ENCODE measurements at regions not wholly inside any gene's neighbourhood (a gene's known extent, or its start where the extent isn't known, plus 50 kb on each side); places are given as distances from the start of the nearest gene placed in this dataset.
"Not testable (repeated sequence)": the region's sequence is repeated elsewhere in the genome, so short reads cannot be mapped to it uniquely, and the experiment has no call there.

DNA sequence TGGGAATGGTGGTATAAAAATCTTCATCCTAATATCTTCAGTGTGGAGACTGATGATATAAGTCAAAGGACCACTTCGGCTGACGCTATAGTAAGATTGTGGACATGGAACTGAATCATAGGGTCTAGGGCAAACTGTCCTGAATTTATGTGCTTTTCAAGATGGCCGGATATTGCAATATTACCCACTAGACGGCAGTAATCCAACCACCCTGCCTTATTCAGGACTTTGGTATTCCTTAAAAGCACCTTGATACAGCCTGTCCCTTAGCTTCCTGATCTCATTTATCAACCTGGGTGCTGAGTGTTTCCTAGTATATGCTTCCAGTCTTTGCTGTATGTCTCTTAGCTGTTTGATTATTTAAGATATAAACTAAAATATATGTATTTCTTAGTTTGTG is 71.2 kb upstream of the COX7C start:
- TF ChIP-seq, protein P1, sequence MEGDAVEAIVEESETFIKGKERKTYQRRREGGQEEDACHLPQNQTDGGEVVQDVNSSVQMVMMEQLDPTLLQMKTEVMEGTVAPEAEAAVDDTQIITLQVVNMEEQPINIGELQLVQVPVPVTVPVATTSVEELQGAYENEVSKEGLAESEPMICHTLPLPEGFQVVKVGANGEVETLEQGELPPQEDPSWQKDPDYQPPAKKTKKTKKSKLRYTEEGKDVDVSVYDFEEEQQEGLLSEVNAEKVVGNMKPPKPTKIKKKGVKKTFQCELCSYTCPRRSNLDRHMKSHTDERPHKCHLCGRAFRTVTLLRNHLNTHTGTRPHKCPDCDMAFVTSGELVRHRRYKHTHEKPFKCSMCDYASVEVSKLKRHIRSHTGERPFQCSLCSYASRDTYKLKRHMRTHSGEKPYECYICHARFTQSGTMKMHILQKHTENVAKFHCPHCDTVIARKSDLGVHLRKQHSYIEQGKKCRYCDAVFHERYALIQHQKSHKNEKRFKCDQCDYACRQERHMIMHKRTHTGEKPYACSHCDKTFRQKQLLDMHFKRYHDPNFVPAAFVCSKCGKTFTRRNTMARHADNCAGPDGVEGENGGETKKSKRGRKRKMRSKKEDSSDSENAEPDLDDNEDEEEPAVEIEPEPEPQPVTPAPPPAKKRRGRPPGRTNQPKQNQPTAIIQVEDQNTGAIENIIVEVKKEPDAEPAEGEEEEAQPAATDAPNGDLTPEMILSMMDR (conservative IDR thresholded peaks at IDR 0.05) = peak; percentile 14; the same call in 1 of the 2 replicates

DNA sequence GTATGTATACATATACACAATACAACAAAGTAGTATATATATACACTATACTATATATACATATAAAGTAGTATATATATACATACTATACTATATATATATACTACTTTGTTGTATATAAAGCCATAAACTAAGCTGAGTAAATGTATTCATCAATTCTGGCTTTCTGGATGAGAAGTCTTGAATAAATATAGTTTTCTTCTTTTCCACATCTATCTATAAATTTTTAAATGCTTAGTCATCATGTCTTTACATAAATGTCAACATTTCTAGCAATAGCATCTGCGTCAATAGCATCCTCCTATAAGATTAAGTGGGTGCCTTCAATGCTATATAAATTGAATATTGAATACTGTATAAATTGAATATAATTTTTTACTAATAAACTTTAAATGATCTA is 63.1 kb upstream of the COX7C start:
- H3K27ac ChIP-seq = no peak overlapping the region
- TF ChIP-seq, protein P1 (conservative IDR thresholded peaks at IDR 0.05) = no peak

More for the DNA sequence above, 71.2 kb upstream of the COX7C start:
- H3K27ac ChIP-seq = no peak overlapping the region

DNA sequence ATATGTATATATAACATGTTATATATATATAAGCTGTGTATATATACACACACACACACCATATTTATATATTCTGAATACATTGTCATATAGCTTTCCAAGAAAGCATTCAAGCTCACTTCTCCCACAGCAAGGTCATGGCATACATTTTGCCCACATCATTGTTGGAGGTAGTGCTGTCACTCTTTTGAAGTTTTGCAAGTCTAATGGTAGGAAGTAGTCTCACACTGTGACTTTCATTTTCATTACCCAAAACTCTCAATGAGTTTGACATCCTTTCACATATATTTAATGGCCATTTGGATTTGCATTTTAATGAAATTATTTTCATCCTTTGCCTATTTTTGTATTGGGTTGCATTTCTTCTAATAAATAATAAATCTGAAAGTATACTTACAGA is 59.8 kb upstream of the COX7C start:
- TF ChIP-seq, protein P1 (conservative IDR thresholded peaks at IDR 0.05) = no peak

DNA sequence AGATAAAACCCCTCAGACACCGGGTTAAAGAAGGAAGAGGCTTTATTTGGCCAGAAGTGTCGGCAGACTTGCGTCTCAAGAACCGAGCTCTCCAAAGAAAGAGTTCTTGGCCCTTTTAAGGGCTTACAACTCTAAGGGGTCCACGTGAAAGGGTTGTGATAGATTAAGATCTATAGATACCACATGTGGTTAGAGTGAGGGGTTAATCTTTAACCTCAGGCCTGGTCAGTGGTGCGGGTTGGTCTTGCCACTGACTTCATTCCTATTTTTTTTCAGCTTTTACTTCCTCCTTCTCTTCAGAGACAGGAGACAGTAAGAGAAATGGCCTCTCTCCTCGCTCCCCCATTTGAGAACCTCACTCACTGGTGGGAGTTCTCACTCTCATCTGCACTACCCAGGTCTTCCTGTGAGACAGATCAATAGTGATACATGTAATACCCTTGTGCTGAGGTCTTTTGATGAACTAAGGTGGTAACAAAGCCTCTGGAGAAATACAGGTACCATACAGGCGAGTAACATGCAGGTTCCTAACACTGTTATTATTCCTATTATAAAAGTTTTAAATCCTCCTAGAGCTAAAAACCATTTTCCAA is 52.4 kb upstream of the COX7C start:
- H3K27ac ChIP-seq = no peak overlapping the region
- TF ChIP-seq, protein P1 (conservative IDR thresholded peaks at IDR 0.05) = no peak

More for the DNA sequence above, 59.8 kb upstream of the COX7C start:
- no peak overlapping the region for H3K27ac ChIP-seq

DNA sequence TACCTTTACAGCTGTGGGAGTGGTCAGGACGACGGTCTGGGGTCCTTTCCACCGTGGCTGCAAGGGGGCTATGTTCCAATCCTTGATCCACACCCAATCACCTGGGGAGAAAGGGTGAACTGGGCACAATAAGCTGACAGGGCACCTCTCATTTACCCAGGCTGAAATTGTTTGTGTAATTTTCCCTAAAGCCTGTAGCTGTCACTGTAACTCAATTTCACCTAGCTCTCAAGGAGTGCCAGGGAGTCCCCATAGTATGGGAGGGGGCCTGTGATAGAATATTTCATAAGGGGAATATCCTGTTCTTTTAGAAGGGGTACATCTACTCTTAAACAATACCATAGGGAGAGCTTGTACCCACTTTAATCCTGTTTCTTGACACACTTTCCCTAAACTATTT is 51.7 kb upstream of the COX7C start:
- TF ChIP-seq, protein P1 (conservative IDR thresholded peaks at IDR 0.05) = peak; percentile 9; the same call in 1 of the 2 replicates

More for the DNA sequence above, 51.7 kb upstream of the COX7C start:
- H3K27ac ChIP-seq = not testable (repeated sequence)

All from VCaP (cell line).